CD4-positive, CD25-positive, alpha-beta regulatory T cell (primary cell): ENCODE measurements at regions not wholly inside any gene's neighbourhood (a gene's known extent, or its start where the extent isn't known, plus 50 kb on each side); places are given as distances from the start of the nearest gene placed in this dataset.

Experiments
- ATAC-seq, 2 donors: fragments of 150-1000 bp; cut with Tn5 transposase; one replicate each; pipeline ENCODE4 v1.10.0; 2021; ENCODE audit warnings: low read depth in 2 of 2, moderate number of reproducible peaks in 2 of 2, moderate library complexity in 1 of 2
- DNase-seq, 3 donors: peaks; one replicate each; pipeline versions ENCODE4 v3.0.0 to v3.0.0-alpha.2; 2012 to 2022; ENCODE audit warnings: mixed read lengths in 1 of 3
- H3K27ac ChIP-seq: one replicate; pipeline ENCODE4 v1.7.0; 2013; ENCODE audit warnings: mild to moderate bottlenecking, low read length; ENCODE audit not compliant: insufficient read depth, poor library complexity, severe bottlenecking
- H3K27me3 ChIP-seq: one replicate; pipeline ENCODE4 v1.7.0; 2013; ENCODE audit warnings: low read length; ENCODE audit not compliant: control insufficient read depth, insufficient read depth
- H3K36me3 ChIP-seq: one replicate; pipeline ENCODE4 v1.7.0; 2013; ENCODE audit warnings: mild to moderate bottlenecking, low read length, moderate library complexity; ENCODE audit not compliant: control insufficient read depth, insufficient read depth
- H3K4me1 ChIP-seq: 2 replicates; pipeline ENCODE4 v1.7.0; 2013; ENCODE audit warnings: mild to moderate bottlenecking, low read length; ENCODE audit not compliant: insufficient read depth, control insufficient read depth, poor library complexity, severe bottlenecking
- H3K4me3 ChIP-seq: one replicate; pipeline ENCODE4 v1.7.0; 2013; ENCODE audit warnings: low read depth, mild to moderate bottlenecking, low read length, moderate library complexity
- H3K9me3 ChIP-seq, 2 experiments: 1 replicate in 1 of 2; 2 replicates in 1 of 2; pipeline ENCODE4 v1.7.0; 2013; ENCODE audit warnings: low read length in 2 of 2, mild to moderate bottlenecking in 1 of 2, moderate library complexity in 1 of 2; ENCODE audit not compliant: control insufficient read depth in 2 of 2
- H3K27ac Mint-ChIP-seq, 3 donors: one replicate each; pipeline ENCODE4 v1.8.0; 2020 to 2022; ENCODE audit warnings: mild to moderate bottlenecking in 3 of 3, mixed read lengths in 3 of 3, moderate library complexity in 2 of 3
- H3K27me3 Mint-ChIP-seq: one replicate; pipeline ENCODE4 v1.8.0; 2022; ENCODE audit warnings: mild to moderate bottlenecking, mixed read lengths
- H3K36me3 Mint-ChIP-seq: one replicate; pipeline ENCODE4 v1.8.0; 2020; ENCODE audit warnings: mixed read lengths
- H3K4me1 Mint-ChIP-seq, 4 donors: one replicate each; pipeline ENCODE4 v1.8.0; 2020 to 2022; ENCODE audit warnings: mixed read lengths in 4 of 4, mild to moderate bottlenecking in 1 of 4
- H3K4me3 Mint-ChIP-seq, 4 donors: one replicate each; pipeline ENCODE4 v1.8.0; 2020 to 2022; ENCODE audit warnings: mild to moderate bottlenecking in 4 of 4, mixed read lengths in 4 of 4, moderate library complexity in 3 of 4
- H3K9me3 Mint-ChIP-seq, 7 donors: one replicate each; pipeline ENCODE4 v1.8.0; 2020 to 2022; ENCODE audit warnings: mixed read lengths in 7 of 7, mild to moderate bottlenecking in 3 of 7, moderate library complexity in 2 of 7

- no peak for DNase-seq
- no peaks in the 10 kb centered on the region for H3K36me3 ChIP-seq
- H3K4me1 ChIP-seq, result no peaks in the 10 kb centered on the region
- no peaks in the 10 kb centered on the region for H3K36me3 Mint-ChIP-seq
- no peak overlapping the region for H3K27ac ChIP-seq
- H3K9me3 Mint-ChIP-seq, result peaks cover 2 to 11% (median 6%) of the 10 kb centered on the region in 7 donors
- no peak overlapping the region for H3K4me3 Mint-ChIP-seq
- no peak overlapping the region for H3K27ac Mint-ChIP-seq
- H3K4me3 ChIP-seq, result no peak overlapping the region
- peaks cover 0 to 2% of the 10 kb centered on the region in 2 experiments for H3K9me3 ChIP-seq
- no peaks in the 10 kb centered on the region for H3K27me3 ChIP-seq
- no peaks in the 10 kb centered on the region for H3K4me1 Mint-ChIP-seq
- no peaks in the 10 kb centered on the region for H3K27me3 Mint-ChIP-seq
- ATAC-seq, result no peak
Measured at GRCh38 chr10:108749042-108749441, 1174.3 kb downstream of the XPNPEP1 start.

DNA sequence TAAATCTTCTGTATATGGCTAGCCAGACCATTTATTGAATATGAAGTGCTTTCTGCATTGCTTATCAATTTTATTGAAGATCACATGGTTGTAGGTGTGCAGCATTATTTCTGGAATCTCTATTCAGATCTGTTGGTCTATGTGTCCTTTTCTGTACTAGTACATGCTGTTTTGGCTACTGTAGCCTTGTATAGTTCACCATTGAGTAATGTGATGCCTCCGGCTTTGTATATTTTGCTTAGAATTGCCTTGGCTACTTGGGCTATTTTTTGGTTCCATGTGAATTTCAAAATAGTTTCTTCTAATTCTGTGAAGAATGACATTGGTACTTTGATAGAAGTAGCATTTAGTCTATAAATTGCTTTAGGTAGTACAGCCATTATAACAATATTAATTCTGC, 1187.2 kb downstream of the XPNPEP1 start:
- no peaks in the 10 kb centered on the region for H3K27me3 ChIP-seq
- no peak overlapping the region for H3K27ac ChIP-seq
- Mint-ChIP-seq H3K36me3 (no peaks in the 10 kb centered on the region), H3K4me3 (no peak overlapping the region), H3K9me3 (peaks cover 4 to 25% (median 9%) of the 10 kb centered on the region in 7 donors), H3K27me3 (no peaks in the 10 kb centered on the region), H3K4me1 (no peaks in the 10 kb centered on the region), H3K27ac (no peak overlapping the region)
- ATAC-seq, result no peak
- no peaks in the 10 kb centered on the region for H3K36me3 ChIP-seq
- H3K4me3 ChIP-seq, result no peak overlapping the region
- peaks cover 0 to 2% of the 10 kb centered on the region in 2 experiments for H3K9me3 ChIP-seq
- no peaks in the 10 kb centered on the region for H3K4me1 ChIP-seq
- DNase-seq, result no peak

DNA sequence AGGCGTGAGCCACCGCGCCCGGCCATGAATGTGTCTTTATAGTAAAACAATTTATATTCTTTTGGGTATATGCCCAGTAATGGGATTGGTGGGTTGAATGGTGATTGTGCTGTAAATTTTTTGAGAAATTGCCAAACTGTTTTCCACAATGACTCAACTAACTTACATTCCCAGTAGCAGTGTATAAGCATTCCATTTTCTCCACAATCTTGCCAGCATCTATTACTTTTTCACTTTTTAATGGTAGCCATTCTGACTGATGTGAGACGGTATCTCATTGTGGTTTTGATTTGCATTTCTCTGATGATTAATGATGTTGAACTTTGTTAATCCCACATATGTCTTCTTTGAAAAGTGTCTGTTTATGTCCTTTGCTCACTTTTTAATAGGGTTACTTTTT, 1187.9 kb downstream of the XPNPEP1 start:
- Mint-ChIP-seq H3K27ac (no peak overlapping the region), H3K27me3 (no peaks in the 10 kb centered on the region), H3K9me3 (peaks cover 4 to 31% (median 9%) of the 10 kb centered on the region in 7 donors), H3K4me3 (no peak overlapping the region), H3K4me1 (no peaks in the 10 kb centered on the region), H3K36me3 (no peaks in the 10 kb centered on the region)
- no peak for ATAC-seq
- H3K36me3 ChIP-seq, result no peaks in the 10 kb centered on the region
- peaks cover 0 to 2% of the 10 kb centered on the region in 2 experiments for H3K9me3 ChIP-seq
- no peaks in the 10 kb centered on the region for H3K27me3 ChIP-seq
- H3K27ac ChIP-seq, result no peak overlapping the region
- no peak for DNase-seq
- H3K4me1 ChIP-seq, result no peaks in the 10 kb centered on the region
- H3K4me3 ChIP-seq, result no peak overlapping the region

DNA sequence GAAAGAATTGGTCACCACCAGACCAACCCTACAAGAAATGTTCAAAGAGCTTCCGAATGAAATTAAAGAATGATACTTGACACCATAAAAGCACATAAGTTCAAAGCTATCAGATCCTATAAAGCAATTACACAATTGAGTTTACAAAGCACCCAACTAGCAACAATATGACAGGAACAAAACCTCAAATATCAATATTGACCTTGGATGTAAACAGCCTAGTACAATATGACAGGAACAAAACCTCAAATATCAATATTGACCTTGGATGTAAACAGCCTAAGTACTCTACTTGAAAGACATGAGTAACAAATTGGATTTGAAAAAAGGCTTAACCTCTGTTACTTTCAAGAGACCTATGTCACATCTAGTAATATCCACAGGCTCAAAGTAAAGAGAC, 1201.4 kb downstream of the XPNPEP1 start:
- H3K9me3 Mint-ChIP-seq, result peaks cover 2 to 29% (median 6%) of the 10 kb centered on the region in 7 donors
- Histone ChIP-seq H3K27me3 (no peaks in the 10 kb centered on the region), H3K4me3 (no peak overlapping the region), H3K4me1 (no peaks in the 10 kb centered on the region), H3K9me3 (peaks cover 2 to 13% of the 10 kb centered on the region in 2 experiments), H3K36me3 (no peaks in the 10 kb centered on the region), H3K27ac (no peak overlapping the region)
- no peaks in the 10 kb centered on the region for H3K27me3 Mint-ChIP-seq
- H3K27ac Mint-ChIP-seq, result no peak overlapping the region
- ATAC-seq (no peak), DNase-seq (no peak)
- H3K4me1 Mint-ChIP-seq, result no peaks in the 10 kb centered on the region
- H3K4me3 Mint-ChIP-seq, result no peak overlapping the region
- H3K36me3 Mint-ChIP-seq, result no peaks in the 10 kb centered on the region

DNA sequence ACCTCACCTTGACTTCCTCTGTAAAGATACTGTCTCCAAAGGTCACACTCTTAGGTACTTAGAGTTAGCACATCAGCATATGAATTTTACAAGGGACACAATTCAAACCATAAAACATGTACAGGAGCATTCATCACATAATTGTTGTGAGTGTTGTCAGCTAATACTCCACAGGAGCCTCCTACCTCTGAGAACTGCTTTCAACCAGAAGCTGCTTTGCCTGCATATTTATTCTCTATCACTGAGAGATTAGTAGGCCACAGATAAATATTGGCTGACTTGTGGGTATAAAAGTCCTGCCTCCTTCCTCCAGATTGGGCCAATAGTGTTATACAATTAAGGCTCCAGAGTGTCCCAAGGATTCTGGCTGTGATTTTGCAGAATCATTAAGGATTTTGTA, 1207.0 kb downstream of the XPNPEP1 start:
- DNase-seq, result no peak
- Mint-ChIP-seq H3K4me1 (no peaks in the 10 kb centered on the region), H3K9me3 (peaks cover under 1 to 41% (median 12%) of the 10 kb centered on the region in 7 donors), H3K27ac (no peak overlapping the region), H3K27me3 (no peaks in the 10 kb centered on the region), H3K4me3 (no peak overlapping the region), H3K36me3 (no peaks in the 10 kb centered on the region)
- no peak for ATAC-seq
- H3K27ac ChIP-seq, result no peak overlapping the region
- H3K4me1 ChIP-seq, result no peaks in the 10 kb centered on the region
- H3K9me3 ChIP-seq, result peaks cover 0 to 16% of the 10 kb centered on the region in 2 experiments
- H3K36me3 ChIP-seq, result no peaks in the 10 kb centered on the region
- H3K27me3 ChIP-seq, result no peaks in the 10 kb centered on the region
- H3K4me3 ChIP-seq, result no peak overlapping the region

DNA sequence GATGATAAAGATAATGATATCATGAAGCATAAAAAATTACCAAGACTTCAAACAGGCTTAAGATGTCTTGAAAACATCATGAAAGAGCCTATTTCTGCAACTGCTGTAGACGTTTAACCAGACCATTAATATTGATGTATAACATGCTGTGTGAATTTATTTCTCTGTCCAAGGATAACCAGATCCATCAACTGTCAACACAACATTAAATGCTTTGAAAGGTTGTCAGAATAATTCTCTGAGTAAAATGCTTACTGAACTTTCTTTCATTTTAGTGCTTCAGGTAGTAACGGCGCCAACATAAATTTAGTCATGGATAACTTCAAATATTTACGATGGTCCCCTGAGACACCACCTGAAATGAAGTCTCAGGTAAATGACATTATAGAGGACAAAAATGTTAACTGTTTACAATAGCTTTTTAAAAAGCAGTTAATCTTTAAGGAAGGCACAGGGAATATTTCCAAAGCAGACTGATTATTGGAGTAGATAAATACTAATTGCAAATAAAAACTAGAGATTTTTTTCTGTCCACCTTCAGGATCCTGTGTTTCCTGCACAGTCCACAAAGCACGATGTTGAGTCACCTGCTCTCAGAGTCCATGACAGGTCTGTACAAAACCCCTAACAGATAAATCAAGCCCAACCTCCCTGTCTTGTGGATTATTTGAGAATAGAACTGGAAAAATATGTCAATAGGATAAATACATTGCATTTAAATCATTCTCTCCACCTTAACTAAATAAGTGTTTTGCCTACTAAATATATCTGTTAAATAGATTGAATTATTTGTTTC, 1213.2 kb downstream of the XPNPEP1 start:
- no peak overlapping the region for H3K4me3 ChIP-seq
- Mint-ChIP-seq H3K27me3 (no peaks in the 10 kb centered on the region), H3K4me3 (no peak overlapping the region), H3K4me1 (no peaks in the 10 kb centered on the region), H3K9me3 (peaks cover 0 to 39% (median 14%) of the 10 kb centered on the region in 7 donors), H3K27ac (no peak overlapping the region), H3K36me3 (no peaks in the 10 kb centered on the region)
- ATAC-seq (no peak), DNase-seq (no peak)
- H3K27me3 ChIP-seq, result no peaks in the 10 kb centered on the region
- H3K36me3 ChIP-seq, result no peaks in the 10 kb centered on the region
- H3K9me3 ChIP-seq, result peaks cover 0 to 3% of the 10 kb centered on the region in 2 experiments
- no peaks in the 10 kb centered on the region for H3K4me1 ChIP-seq
- H3K27ac ChIP-seq, result no peak overlapping the region

GRCh38 chr10:108708363-108708762, 1214.9 kb downstream of the XPNPEP1 start:
- Mint-ChIP-seq H3K4me3 (no peak overlapping the region), H3K36me3 (no peaks in the 10 kb centered on the region), H3K9me3 (peaks cover 0 to 27% (median 11%) of the 10 kb centered on the region in 7 donors), H3K27ac (no peak overlapping the region), H3K27me3 (no peaks in the 10 kb centered on the region), H3K4me1 (no peaks in the 10 kb centered on the region)
- no peak overlapping the region for H3K4me3 ChIP-seq
- no peaks in the 10 kb centered on the region for H3K27me3 ChIP-seq
- H3K9me3 ChIP-seq, result no peaks in the 10 kb centered on the region
- ATAC-seq (no peak), DNase-seq (no peak)
- H3K27ac ChIP-seq, result no peak overlapping the region
- H3K4me1 ChIP-seq, result no peaks in the 10 kb centered on the region
- H3K36me3 ChIP-seq, result no peaks in the 10 kb centered on the region
